ENCODE measurements at regions not wholly inside any gene's neighbourhood (a gene's known extent, or its start where the extent isn't known, plus 50 kb on each side); places are given as distances from the start of the nearest gene placed in this dataset.

DNA sequence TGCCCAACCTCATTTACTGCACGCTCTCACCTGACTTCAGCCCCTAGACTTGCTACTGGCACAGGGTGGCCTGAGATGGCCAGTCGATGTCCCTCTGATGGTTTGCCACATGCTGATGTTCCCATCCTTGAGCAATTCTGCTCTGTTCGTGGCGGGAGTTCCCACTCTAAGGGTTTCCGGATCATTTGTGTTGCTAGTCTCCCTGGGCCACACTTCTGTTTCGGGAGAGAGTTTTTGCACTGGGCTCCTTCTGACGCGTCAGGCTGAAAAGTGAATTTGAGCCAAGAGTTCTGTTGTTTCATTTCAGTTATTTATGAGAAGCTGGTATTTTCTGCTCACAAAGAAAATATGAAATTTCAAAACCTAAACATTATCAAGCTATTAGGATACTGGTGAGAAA is 597.7 kb downstream of the BNC2 start:
- TF ChIP-seq REST (IDR thresholded peaks at IDR 0.05; ENCODE audit: insufficient read depth in 1 of 2, low read depth in 2 of 2, low read length in 1 of 2) (no peak), TCF7L2 (IDR thresholded peaks at IDR 0.05; ENCODE audit: low read depth, low read length) (no peak)
- ATAC-seq = no peak
- Histone ChIP-seq H3K27ac (ENCODE audit: low read length) (no peak overlapping the region), H3K27me3 (ENCODE audit: control insufficient read depth, insufficient read depth, low read length) (no peaks in the 10 kb centered on the region), H3K4me3 (ENCODE audit: low read depth in 2 of 2, low read length in 2 of 2) (no peak overlapping the region), H3K4me1 (ENCODE audit: control insufficient read depth, insufficient read depth, low read length) (no peaks in the 10 kb centered on the region), H3K9me3 (ENCODE audit: control insufficient read depth, insufficient read depth, low read depth, low read length) (no peaks in the 10 kb centered on the region), H3K36me3 (ENCODE audit: control insufficient read depth, insufficient read depth, low read length) (no peaks in the 10 kb centered on the region)
- ChIA-PET CTCF (no interaction called here), POLR2A (no interaction called here)
- in situ Hi-C loops (cut with HindIII; ENCODE audit: low pct_unique_long_range_greater_than_20kb, low sequenced_read_pairs) = no loop called here
- no peak for DNase-seq (ENCODE audit: low read depth, low spot score)
- BruUV-seq (replicated peaks) = no TSS peak
- intact Hi-C loops (cut with micrococcal nuclease; ENCODE audit: unreplicated experiment) = no loop called here

DNA sequence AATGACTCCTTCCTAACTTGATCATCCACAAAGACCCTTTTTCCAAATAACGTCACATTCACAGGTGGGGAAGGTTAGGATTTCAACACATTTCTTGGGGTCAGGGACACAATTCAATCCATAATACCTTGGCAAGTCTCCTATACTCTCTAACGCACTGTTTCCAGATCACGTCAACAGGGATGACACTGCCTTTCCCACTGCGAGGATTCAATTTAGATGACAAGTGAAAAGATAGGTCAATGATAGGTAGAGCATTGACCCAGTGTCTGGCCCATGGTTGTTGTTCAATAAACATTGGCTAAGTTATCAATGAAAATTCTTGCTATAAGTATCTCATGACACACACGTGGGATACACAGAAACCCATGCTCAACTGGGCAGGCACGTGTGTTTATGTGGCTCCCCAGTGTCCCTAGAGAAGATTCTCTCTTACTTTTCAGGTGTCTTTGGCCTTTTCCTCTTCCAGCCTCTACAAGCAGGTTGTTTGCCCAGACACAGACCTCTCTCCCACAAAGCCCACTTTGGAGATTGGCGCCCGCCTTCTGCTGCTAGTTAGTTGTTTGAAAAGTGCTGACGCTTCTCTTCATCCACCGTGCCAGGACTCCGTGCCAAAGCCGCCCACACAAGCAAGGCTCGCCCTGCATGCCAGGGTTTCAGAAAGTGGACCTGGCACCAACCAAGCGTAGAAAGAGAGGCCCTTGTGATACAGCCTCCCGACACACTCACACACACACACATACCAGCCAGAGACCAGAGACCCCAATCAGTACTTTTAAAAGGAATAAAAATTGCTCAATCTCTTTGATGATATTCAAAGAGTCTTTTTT is 594.5 kb downstream of the BNC2 start:
- no TSS peak for BruUV-seq (replicated peaks)
- no peak overlapping the region for H3K27ac ChIP-seq (ENCODE audit: low read length)
- ChIA-PET CTCF (no interaction called here), POLR2A (no interaction called here)
- in situ Hi-C loops (cut with HindIII; ENCODE audit: low pct_unique_long_range_greater_than_20kb, low sequenced_read_pairs) = no loop called here
- H3K27me3 ChIP-seq (ENCODE audit: control insufficient read depth, insufficient read depth, low read length) = no peaks in the 10 kb centered on the region
- no peak for DNase-seq (ENCODE audit: low read depth, low spot score)
- no peaks in the 10 kb centered on the region for H3K4me1 ChIP-seq (ENCODE audit: control insufficient read depth, insufficient read depth, low read length)
- no peaks in the 10 kb centered on the region for H3K36me3 ChIP-seq (ENCODE audit: control insufficient read depth, insufficient read depth, low read length)
- no peak for TF ChIP-seq CTCF (IDR thresholded peaks at IDR 0.05)
- no peak for TF ChIP-seq POLR2AphosphoS5 (IDR thresholded peaks at IDR 0.05; ENCODE audit: low read depth, low read length)
- TF ChIP-seq TCF7L2 (IDR thresholded peaks at IDR 0.05; ENCODE audit: low read depth, low read length) = no peak
- TF ChIP-seq SIN3A (IDR thresholded peaks at IDR 0.05; ENCODE audit: borderline replicate concordance, insufficient read depth, low read depth, low read length) = no peak
- no peak for TF ChIP-seq REST (IDR thresholded peaks at IDR 0.05; ENCODE audit: insufficient read depth in 1 of 2, low read depth in 2 of 2, low read length in 1 of 2)
- ATAC-seq = no peak
- intact Hi-C loops (cut with micrococcal nuclease; ENCODE audit: unreplicated experiment) = no loop called here
- no peak overlapping the region for H3K4me3 ChIP-seq (ENCODE audit: low read depth in 2 of 2, low read length in 2 of 2)
- no peaks in the 10 kb centered on the region for H3K9me3 ChIP-seq (ENCODE audit: control insufficient read depth, insufficient read depth, low read depth, low read length)
